Fibroblast of gingiva (primary cell): ENCODE measurements at regions not wholly inside any gene's neighbourhood (a gene's known extent, or its start where the extent isn't known, plus 50 kb on each side); places are given as distances from the start of the nearest gene placed in this dataset.

Experiments
- DNase-seq: peaks from one replicate; pipeline ENCODE4 v3.0.0-alpha.2; 2011; ENCODE audit warnings: low read depth

GRCh38 chr18:3358310-3358709 is 91.7 kb upstream of the TGIF1 start:
- DNase-seq = no peak

- no peak for DNase-seq
Measured at GRCh38 chr18:3360211-3360610, 89.8 kb upstream of the TGIF1 start.

GRCh38 chr18:3367491-3368091 is 82.4 kb upstream of the TGIF1 start:
- DNase-seq = peak; percentile 40

- peak; percentile 93 for DNase-seq
Measured at GRCh38 chr18:3368193-3368592, 81.8 kb upstream of the TGIF1 start.

- DNase-seq = no peak
Measured at GRCh38 chr18:3379685-3380084, 70.3 kb upstream of the TGIF1 start.

- peak; percentile 44 for DNase-seq
Measured at GRCh38 chr18:3380384-3380961, 69.5 kb upstream of the TGIF1 start.

GRCh38 chr18:3383381-3383915 is 66.5 kb upstream of the TGIF1 start:
- no peak for DNase-seq

GRCh38 chr18:3384664-3385563 is 65.1 kb upstream of the TGIF1 start:
- DNase-seq = no peak

- no peak for DNase-seq
Measured at GRCh38 chr18:3388323-3388722, 61.6 kb upstream of the TGIF1 start.

GRCh38 chr18:3388980-3389379 is 61.0 kb upstream of the TGIF1 start:
- DNase-seq = no peak

- no peak for DNase-seq
Measured at GRCh38 chr18:3389977-3390376, 60.0 kb upstream of the TGIF1 start.

GRCh38 chr18:3391704-3392466 is 58.1 kb upstream of the TGIF1 start:
- DNase-seq = no peak

GRCh38 chr18:3392467-3392855 is 57.5 kb upstream of the TGIF1 start:
- no peak for DNase-seq

- no peak for DNase-seq
Measured at GRCh38 chr18:3394648-3395047, 55.3 kb upstream of the TGIF1 start.

GRCh38 chr18:3395466-3395865 is 54.5 kb upstream of the TGIF1 start:
- DNase-seq = no peak

GRCh38 chr18:3397031-3397750 is 52.8 kb upstream of the TGIF1 start:
- DNase-seq = no peak

GRCh38 chr18:3397786-3398185 is 52.2 kb upstream of the TGIF1 start:
- no peak for DNase-seq
